ENCODE measurements at regions not wholly inside any gene's neighbourhood (a gene's known extent, or its start where the extent isn't known, plus 50 kb on each side); places are given as distances from the start of the nearest gene placed in this dataset.

DNA sequence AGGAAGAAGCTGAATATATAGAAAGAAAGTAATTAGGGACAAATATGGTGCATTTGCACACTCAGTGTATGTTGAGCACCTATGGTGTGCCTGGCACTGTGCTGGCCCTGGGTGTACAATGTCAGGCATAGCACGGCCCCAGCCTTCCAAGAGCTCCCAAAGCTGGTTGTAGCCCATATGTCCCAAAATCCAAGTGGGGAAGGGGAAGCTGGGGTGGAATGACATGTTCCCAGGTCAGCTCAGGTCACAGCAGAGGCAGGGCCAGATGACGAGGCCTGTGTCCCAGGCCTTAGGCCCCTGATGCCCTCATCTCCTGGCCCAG is 170.0 kb downstream of the VEGFA start:
- no peaks in the 10 kb centered on the region for H3K36me3 Mint-ChIP-seq (ENCODE audit: low read depth)
- no peak overlapping the region for H3K4me3 Mint-ChIP-seq
- no peaks in the 10 kb centered on the region for H3K4me1 Mint-ChIP-seq (ENCODE audit: low read depth)
- ChIA-PET CTCF (interaction anchor here (0.6 kb wide), 1 partner anchor 9 kb away, joined by 3 read pairs; no protein-coding TSS in a partner anchor), POLR2A (no interaction called here)
- no peaks in the 10 kb centered on the region for H3K27me3 Mint-ChIP-seq (ENCODE audit: low read depth)
- DNase-seq (no peak), ATAC-seq (no peak)
- peaks cover 7% of the 10 kb centered on the region for H3K9me3 Mint-ChIP-seq (ENCODE audit: insufficient read depth)
- no peak overlapping the region for H3K27ac Mint-ChIP-seq

DNA sequence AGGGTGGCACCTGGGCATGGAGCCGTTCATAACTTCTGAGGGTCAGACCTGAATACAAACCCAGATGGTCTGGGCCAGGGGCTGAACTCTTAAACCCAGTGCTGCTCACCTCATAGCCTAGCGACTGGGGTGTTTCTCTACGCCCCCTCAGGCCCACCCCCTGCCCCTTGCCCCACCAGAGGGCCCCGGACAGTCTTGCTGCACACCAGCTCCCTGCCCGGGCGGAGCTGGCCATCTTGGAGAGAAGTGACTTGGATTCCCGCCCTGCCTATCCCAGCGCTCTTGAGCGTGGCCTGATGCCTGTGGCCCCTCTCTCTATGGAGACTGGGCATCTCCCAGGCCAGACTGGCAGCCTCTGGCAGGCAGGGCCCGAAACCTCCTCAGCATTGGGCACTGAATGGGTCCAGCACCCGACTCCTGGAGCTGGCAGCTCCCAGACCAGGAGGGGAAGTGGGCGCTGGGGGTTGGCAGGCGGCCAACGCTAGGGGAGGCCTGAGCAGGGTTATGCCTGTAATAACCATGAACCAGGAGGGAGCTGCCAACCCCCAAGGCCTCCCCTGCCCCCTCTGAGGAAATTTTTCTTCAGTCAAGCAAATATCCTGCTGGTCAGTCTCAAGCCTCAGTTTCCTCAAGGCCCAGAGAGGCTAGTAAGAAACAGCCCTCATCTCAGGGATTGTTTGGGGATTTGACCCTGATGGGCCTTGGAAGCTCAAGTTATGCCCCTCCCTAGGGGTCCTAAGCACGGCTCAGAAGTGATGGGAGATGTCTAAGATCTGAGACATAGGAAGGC is 169.5 kb downstream of the VEGFA start:
- ChIA-PET CTCF (interaction anchor here (0.6 kb wide), 1 partner anchor 9 kb away, joined by 3 read pairs; no protein-coding TSS in a partner anchor), POLR2A (no interaction called here)
- no peaks in the 10 kb centered on the region for H3K36me3 Mint-ChIP-seq (ENCODE audit: low read depth)
- peaks cover 2% of the 10 kb centered on the region for H3K9me3 Mint-ChIP-seq (ENCODE audit: insufficient read depth)
- DNase-seq (no peak), ATAC-seq (no peak)
- H3K27me3 Mint-ChIP-seq (ENCODE audit: low read depth) = no peaks in the 10 kb centered on the region
- no peak overlapping the region for H3K27ac Mint-ChIP-seq
- no peaks in the 10 kb centered on the region for H3K4me1 Mint-ChIP-seq (ENCODE audit: low read depth)
- H3K4me3 Mint-ChIP-seq = no peak overlapping the region

DNA sequence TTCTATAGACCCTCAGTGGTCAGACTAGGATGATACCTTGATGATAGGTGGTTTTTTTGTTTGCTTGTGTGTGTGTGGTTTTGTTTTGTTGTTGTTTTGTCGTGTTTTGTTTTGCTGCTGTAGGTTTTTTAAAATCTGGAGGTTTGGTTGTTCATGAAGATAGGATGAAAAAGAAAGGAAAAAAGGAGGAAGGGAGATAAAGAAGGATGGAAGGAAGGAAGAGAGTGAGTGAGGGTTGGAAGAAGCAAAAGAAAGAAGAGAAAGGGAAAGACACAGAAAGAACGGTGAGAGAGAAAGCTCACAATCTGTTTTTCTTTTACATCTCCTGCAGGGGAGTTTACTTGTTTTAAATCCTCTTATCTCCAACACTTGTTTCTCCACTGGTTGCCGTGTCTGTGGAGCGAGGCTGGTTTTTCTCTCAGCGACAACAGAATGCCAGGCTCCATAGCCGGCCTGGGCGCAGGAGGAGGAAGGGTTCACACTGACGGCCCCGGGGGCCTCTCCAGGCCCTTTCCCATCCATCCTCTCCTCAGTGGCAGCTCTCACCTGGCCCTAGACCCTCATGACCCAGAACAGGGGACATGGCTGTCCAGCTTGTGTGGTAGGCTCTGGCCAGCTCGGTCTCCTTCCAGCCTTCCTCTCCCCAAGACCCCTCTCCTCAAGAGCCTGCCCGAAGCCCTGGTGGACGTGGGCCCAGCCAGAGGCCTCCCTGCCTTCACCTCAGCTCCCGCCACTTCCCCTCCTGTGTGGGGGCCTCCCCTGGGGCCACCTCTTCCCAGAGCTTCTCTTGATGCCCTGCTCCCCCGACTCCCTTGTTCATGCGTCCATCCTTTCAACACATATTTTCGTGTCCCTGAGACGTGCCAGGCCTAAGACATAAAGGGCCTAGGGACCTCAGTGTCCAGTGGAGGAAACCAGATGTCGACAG is 168.4 kb downstream of the VEGFA start:
- ChIA-PET CTCF (no interaction called here), POLR2A (interaction anchor here (0.7 kb wide), 1 partner anchor 11 kb away, joined by 3 read pairs; no protein-coding TSS in a partner anchor)
- ATAC-seq (no peak), DNase-seq (no peak)
- Mint-ChIP-seq H3K4me1 (ENCODE audit: low read depth) (no peaks in the 10 kb centered on the region), H3K27ac (no peak overlapping the region), H3K27me3 (ENCODE audit: low read depth) (no peaks in the 10 kb centered on the region), H3K4me3 (no peak overlapping the region), H3K9me3 (ENCODE audit: insufficient read depth) (no peaks in the 10 kb centered on the region), H3K36me3 (ENCODE audit: low read depth) (no peaks in the 10 kb centered on the region)

DNA sequence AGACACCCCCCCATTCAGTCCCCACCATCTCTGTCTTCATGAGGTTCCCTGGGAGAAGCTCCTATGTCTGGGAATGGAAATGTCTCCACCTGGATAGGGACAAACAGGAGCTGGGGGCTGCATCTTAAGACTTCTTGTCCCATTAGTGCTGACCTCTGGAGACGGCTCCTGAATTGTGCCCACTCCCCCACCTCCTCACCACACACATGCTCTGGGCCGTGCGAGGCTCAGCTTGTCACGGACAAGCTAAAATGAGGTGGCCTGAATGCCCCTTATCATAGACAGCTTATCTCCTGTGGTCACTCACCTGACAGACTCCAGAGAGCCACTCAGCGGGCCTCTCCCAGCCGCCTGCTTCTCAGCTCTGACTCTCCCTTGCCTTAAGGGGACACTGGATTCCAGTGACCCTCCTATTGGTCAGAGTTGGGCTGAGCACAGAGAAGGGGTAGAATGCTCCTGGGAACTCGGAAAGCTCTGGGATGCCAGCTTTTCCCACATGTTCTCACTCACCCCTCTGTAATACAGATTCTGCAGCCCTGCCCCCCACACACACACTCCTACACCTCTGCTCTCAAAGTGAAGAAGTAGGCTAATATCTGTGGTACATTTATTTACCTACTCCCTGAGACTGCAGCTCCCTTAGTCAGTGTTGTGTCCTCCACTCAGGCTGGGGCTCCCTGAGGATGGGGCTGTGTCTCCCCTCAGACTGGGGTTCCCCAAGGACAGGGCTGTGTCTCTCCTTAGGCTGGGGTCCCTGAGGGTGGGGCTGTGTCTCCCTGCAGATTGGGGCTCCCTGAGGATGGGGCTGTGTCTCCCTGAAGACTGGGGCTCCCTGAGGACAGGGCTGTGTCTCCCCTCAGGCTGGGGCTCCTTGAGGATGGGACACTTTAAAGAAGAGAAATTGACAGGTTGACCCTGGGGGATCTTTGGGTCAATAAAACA is 167.5 kb downstream of the VEGFA start:
- H3K27ac Mint-ChIP-seq = no peak overlapping the region
- H3K4me3 Mint-ChIP-seq = no peak overlapping the region
- H3K4me1 Mint-ChIP-seq (ENCODE audit: low read depth) = no peaks in the 10 kb centered on the region
- ATAC-seq = no peak
- POLR2A ChIA-PET = interaction anchor here (0.7 kb wide), 1 partner anchor 12 kb away, joined by 3 read pairs; no protein-coding TSS in a partner anchor
- CTCF ChIA-PET = no interaction called here
- H3K27me3 Mint-ChIP-seq (ENCODE audit: low read depth) = no peaks in the 10 kb centered on the region
- H3K36me3 Mint-ChIP-seq (ENCODE audit: low read depth) = no peaks in the 10 kb centered on the region
- DNase-seq = no peak
- H3K9me3 Mint-ChIP-seq (ENCODE audit: insufficient read depth) = no peaks in the 10 kb centered on the region

DNA sequence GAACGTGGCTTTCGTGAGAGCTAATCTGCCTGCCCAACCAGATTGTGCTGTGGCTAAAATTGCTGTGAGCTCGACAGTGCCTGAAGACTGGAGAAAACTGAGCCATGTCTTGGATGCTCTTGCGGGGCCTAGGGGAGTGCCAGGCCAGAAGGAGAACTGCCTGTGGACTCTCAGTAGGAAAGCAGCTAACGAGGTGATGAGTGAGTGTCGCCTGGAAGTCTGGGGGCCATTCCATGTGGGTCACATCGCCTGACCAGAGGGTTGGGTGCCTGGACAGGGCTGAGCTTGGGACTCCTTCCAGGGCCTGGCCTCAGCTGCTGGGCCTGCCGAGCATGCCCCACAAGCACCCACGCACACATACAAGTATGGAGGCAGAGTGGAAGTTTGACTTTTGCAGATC is 166.5 kb downstream of the VEGFA start:
- POLR2A ChIA-PET = no interaction called here
- H3K4me1 Mint-ChIP-seq (ENCODE audit: low read depth) = no peaks in the 10 kb centered on the region
- no peaks in the 10 kb centered on the region for H3K36me3 Mint-ChIP-seq (ENCODE audit: low read depth)
- H3K9me3 Mint-ChIP-seq (ENCODE audit: insufficient read depth) = no peaks in the 10 kb centered on the region
- no peak overlapping the region for H3K27ac Mint-ChIP-seq
- no peak overlapping the region for H3K4me3 Mint-ChIP-seq
- DNase-seq (no peak), ATAC-seq (no peak)
- H3K27me3 Mint-ChIP-seq (ENCODE audit: low read depth) = no peaks in the 10 kb centered on the region
- CTCF ChIA-PET = no interaction called here

DNA sequence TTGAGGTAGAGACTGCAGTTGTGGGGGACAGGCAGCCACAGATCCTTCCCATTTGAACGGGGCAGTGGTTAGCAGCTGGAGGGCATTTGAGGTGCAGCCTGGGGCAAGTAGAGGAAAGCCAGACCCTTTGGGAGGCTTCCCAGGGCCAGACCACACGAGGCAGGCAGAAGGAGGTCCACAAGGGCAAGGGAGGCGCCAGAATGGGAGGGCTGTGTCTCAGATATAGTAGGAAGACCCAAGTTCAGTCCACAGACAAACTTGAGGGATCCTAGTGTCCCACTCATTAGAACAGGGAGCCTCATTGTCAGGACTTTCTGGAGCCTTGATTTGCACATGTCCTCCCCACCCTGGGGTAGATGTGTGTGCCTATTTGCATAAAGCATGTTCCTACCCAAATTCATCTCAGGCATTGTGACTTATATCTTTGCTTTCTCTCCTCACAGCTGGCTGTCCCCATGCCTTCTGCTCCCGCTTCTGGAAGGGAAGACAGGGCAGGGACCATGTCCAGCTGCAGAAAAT is 166.0 kb downstream of the VEGFA start:
- ATAC-seq = no peak
- H3K27me3 Mint-ChIP-seq (ENCODE audit: low read depth) = no peaks in the 10 kb centered on the region
- no peak overlapping the region for H3K27ac Mint-ChIP-seq
- H3K4me3 Mint-ChIP-seq = no peak overlapping the region
- H3K9me3 Mint-ChIP-seq (ENCODE audit: insufficient read depth) = no peaks in the 10 kb centered on the region
- CTCF ChIA-PET = no interaction called here
- DNase-seq = no peak
- H3K36me3 Mint-ChIP-seq (ENCODE audit: low read depth) = no peaks in the 10 kb centered on the region
- POLR2A ChIA-PET = no interaction called here
- no peaks in the 10 kb centered on the region for H3K4me1 Mint-ChIP-seq (ENCODE audit: low read depth)

DNA sequence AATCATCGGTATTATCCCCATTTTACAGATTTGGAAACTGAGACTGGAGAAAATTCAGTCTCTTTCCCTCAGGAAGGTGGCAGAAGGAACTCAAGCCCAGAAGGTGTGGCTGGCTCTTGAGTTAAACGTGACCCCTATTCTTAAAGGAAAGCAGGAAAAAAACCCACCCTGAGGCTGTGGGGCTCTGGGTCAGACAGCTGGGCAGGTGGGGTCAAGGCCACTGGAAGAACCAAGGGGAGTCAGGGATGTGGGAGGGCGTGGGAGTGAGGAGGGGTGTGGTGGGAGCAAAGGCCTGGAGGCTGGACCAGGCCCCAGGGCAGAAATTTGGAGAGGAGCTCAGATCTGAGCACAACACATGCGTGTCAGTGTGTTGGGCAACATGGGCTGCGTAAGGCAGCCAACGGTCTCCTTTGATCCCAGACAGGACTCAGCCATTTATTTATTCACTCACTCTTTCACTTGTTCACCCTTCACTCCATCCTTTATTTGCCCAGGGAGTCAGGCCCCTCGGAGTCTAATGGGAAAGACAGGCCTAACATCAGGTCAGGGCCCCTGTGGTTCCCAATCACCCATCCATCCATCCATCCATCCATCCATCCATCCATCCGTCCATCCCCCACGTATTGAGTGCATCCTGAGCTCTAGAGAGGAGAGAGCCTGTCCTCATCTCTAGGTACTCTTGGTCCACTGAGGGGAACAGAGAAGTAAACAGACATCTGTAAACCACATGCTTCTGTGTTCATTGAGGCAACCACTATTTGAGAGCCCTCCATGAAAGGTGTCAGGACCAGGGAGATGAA is 165.0 kb downstream of the VEGFA start:
- H3K9me3 Mint-ChIP-seq (ENCODE audit: insufficient read depth) = no peaks in the 10 kb centered on the region
- H3K36me3 Mint-ChIP-seq (ENCODE audit: low read depth) = no peaks in the 10 kb centered on the region
- H3K27ac Mint-ChIP-seq = no peak overlapping the region
- H3K4me3 Mint-ChIP-seq = no peak overlapping the region
- ATAC-seq (no peak), DNase-seq (no peak)
- no peaks in the 10 kb centered on the region for H3K27me3 Mint-ChIP-seq (ENCODE audit: low read depth)
- CTCF ChIA-PET = interaction anchor here (1.2 kb wide), 1 partner anchor 11 kb away, joined by 4 read pairs; no protein-coding TSS in a partner anchor
- H3K4me1 Mint-ChIP-seq (ENCODE audit: low read depth) = no peaks in the 10 kb centered on the region
- POLR2A ChIA-PET = no interaction called here

DNA sequence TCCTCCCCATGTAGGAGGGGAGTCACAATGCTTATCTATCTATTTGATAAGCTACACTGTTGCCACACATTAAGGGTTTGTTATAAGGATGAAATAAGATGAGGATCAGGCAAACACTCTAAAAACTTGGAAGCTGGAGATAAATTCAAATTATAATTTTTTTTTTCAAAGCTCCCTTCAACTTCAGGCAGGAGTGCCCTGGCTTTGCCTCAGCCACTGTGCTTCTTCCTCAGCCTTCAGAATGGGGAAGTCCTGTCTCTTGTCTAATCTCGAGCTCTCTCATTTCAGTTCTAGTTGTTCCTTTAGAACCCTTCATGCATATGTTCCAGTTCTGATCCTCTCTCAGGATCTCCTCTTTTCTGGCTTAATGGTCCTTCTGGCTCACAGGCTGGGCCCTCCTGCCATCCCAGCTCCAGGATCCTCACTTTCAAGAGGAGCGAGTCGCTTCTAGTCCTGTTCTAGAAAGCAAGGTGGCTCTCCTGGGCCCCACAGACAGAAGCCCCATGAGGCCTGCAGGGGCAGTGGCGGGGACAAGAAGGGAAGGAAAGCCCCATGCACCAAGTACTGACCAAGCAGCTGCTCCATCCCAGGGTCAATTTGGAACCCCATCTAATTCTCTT is 164.3 kb downstream of the VEGFA start:
- H3K9me3 Mint-ChIP-seq (ENCODE audit: insufficient read depth) = no peaks in the 10 kb centered on the region
- ChIA-PET POLR2A (no interaction called here), CTCF (interaction anchor here (1.2 kb wide), 1 partner anchor 10 kb away, joined by 4 read pairs; no protein-coding TSS in a partner anchor)
- H3K27me3 Mint-ChIP-seq (ENCODE audit: low read depth) = no peaks in the 10 kb centered on the region
- H3K4me3 Mint-ChIP-seq = no peak overlapping the region
- no peaks in the 10 kb centered on the region for H3K36me3 Mint-ChIP-seq (ENCODE audit: low read depth)
- ATAC-seq = no peak
- H3K27ac Mint-ChIP-seq = no peak overlapping the region
- DNase-seq = no peak
- no peaks in the 10 kb centered on the region for H3K4me1 Mint-ChIP-seq (ENCODE audit: low read depth)

DNA sequence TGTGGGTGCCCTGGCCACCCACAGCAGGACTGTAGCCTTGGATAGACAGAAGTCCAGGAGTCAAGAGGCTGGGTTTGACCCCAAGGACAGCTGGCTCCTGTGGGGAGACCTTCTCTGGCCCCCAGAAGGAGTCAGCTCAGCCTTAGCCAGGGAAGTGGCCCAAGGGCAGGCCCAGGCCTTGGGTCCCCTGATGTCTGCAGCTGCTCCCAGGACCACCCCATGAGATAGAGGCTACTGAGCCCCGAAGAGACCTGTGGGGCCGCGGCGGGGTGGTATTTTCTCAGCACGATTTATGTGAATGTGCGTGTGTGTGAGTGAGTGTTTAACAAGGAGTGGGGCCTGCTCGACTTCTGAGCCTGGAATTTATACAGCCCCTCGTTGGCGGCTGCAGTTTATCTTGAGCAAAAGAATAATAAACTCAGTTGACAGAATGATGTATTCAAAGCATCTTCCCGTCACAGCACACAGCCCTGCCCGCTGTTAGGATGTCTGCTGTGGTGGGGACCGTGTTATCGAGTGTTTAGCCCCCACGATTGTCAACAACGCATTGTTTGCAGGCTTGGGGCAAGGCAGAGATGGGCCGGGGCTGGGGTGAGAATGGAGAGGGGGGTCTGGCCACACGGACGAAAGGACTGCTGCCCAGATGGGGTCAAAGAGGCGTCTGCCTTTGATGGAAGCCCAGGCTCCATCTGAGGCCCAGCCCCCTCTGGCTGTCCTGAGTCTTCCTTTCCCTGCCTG is 163.3 kb downstream of the VEGFA start:
- CTCF ChIA-PET = interaction anchor here (1.2 kb wide), 1 partner anchor 9 kb away, joined by 4 read pairs; no protein-coding TSS in a partner anchor
- Mint-ChIP-seq H3K27me3 (ENCODE audit: low read depth) (no peaks in the 10 kb centered on the region), H3K9me3 (ENCODE audit: insufficient read depth) (no peaks in the 10 kb centered on the region), H3K4me1 (ENCODE audit: low read depth) (peaks cover 3% of the 10 kb centered on the region), H3K36me3 (ENCODE audit: low read depth) (no peaks in the 10 kb centered on the region), H3K4me3 (no peak overlapping the region), H3K27ac (no peak overlapping the region)
- ATAC-seq (no peak), DNase-seq (no peak)
- POLR2A ChIA-PET = no interaction called here

Measured in activated CD8-positive, alpha-beta T cell treated with anti-CD3 and anti-CD28 coated beads, Interleukin-2, amount 10 ng/mL, durations not matched to agents 7 days and 5 days (primary cell).